WERI-Rb-1 (cell line): ENCODE measurements at regions not wholly inside any gene's neighbourhood (a gene's known extent, or its start where the extent isn't known, plus 50 kb on each side); places are given as distances from the start of the nearest gene placed in this dataset.

Experiments used
- DNase-seq: peaks from one replicate; pipeline ENCODE4 v3.0.0-alpha.2; 2020
- H3K27ac ChIP-seq: fragments of 250-450 bp; sonication (Bioruptor Pico); 2 replicates; pipeline ENCODE4 v1.5.1; 2020; ENCODE audit warnings: mild to moderate bottlenecking, moderate library complexity
- H3K27me3 ChIP-seq: fragments of 250-450 bp; sonication (Bioruptor Pico); 2 replicates; pipeline ENCODE4 v1.5.1; 2021; ENCODE audit warnings: mild to moderate bottlenecking, low read depth, moderate library complexity; ENCODE audit not compliant: insufficient read depth, severe bottlenecking
- H3K36me3 ChIP-seq: fragments of 250-450 bp; sonication (Bioruptor Pico); 2 replicates; pipeline ENCODE4 v1.5.1; 2020; ENCODE audit warnings: mild to moderate bottlenecking, moderate library complexity
- H3K4me3 ChIP-seq: 2 replicates; pipeline ENCODE4 v1.5.1; 2011; ENCODE audit warnings: low read depth, mild to moderate bottlenecking, control low read depth, low read length
- H3K9me3 ChIP-seq: fragments of 250-450 bp; sonication (Bioruptor Pico); 2 replicates; pipeline ENCODE4 v1.5.1; 2021; ENCODE audit warnings: mild to moderate bottlenecking, moderate library complexity; ENCODE audit not compliant: severe bottlenecking
- CTCF ChIP-seq: IDR thresholded peaks from 2 replicates; pipeline ENCODE4 v1.5.1; 2011; ENCODE audit warnings: low read depth, mild to moderate bottlenecking, control low read depth, inconsistent platforms, low read length

GRCh38 chr14:73778736-73779135 is 64.6 kb upstream of the PNMA1 start:
- Histone ChIP-seq H3K27ac (no peak overlapping the region), H3K27me3 (no peaks in the 10 kb centered on the region), H3K9me3 (no peaks in the 10 kb centered on the region), H3K36me3 (no peaks in the 10 kb centered on the region), H3K4me3 (no peak overlapping the region)
- DNase-seq: no peak
- no peak for TF ChIP-seq CTCF

- DNase-seq: no peak
- no peak overlapping the region for H3K4me3 ChIP-seq
- no peak overlapping the region for H3K27ac ChIP-seq
- no peaks in the 10 kb centered on the region for H3K9me3 ChIP-seq
- H3K36me3 ChIP-seq: no peaks in the 10 kb centered on the region
- no peaks in the 10 kb centered on the region for H3K27me3 ChIP-seq
- TF ChIP-seq CTCF: no peak
Observed at GRCh38 chr14:73777420-73777819, 63.2 kb upstream of the PNMA1 start.

- Histone ChIP-seq H3K4me3 (no peak overlapping the region), H3K36me3 (no peaks in the 10 kb centered on the region), H3K27me3 (no peaks in the 10 kb centered on the region), H3K27ac (no peak overlapping the region), H3K9me3 (no peaks in the 10 kb centered on the region)
- DNase-seq: no peak
- TF ChIP-seq CTCF: no peak
Observed at GRCh38 chr14:73776194-73776537, 62.0 kb upstream of the PNMA1 start.

- H3K4me3 ChIP-seq: no peak overlapping the region
- no peak for TF ChIP-seq CTCF
- no peak overlapping the region for H3K27ac ChIP-seq
- no peaks in the 10 kb centered on the region for H3K9me3 ChIP-seq
- H3K27me3 ChIP-seq: no peaks in the 10 kb centered on the region
- no peaks in the 10 kb centered on the region for H3K36me3 ChIP-seq
- DNase-seq: no peak
Observed at GRCh38 chr14:73775339-73776193, 61.4 kb upstream of the PNMA1 start.

- no peak for TF ChIP-seq CTCF
- no peak for DNase-seq
- Histone ChIP-seq H3K9me3 (no peaks in the 10 kb centered on the region), H3K27me3 (no peaks in the 10 kb centered on the region), H3K36me3 (no peaks in the 10 kb centered on the region), H3K4me3 (no peak overlapping the region), H3K27ac (no peak overlapping the region)
Observed at GRCh38 chr14:73774671-73775070, 60.5 kb upstream of the PNMA1 start.

GRCh38 chr14:73774241-73774570 is 60.0 kb upstream of the PNMA1 start:
- Histone ChIP-seq H3K27ac (no peak overlapping the region), H3K36me3 (no peaks in the 10 kb centered on the region), H3K4me3 (no peak overlapping the region), H3K27me3 (no peaks in the 10 kb centered on the region), H3K9me3 (no peaks in the 10 kb centered on the region)
- no peak for TF ChIP-seq CTCF
- DNase-seq: no peak
